ENCODE measurements at regions not wholly inside any gene's neighbourhood (a gene's known extent, or its start where the extent isn't known, plus 50 kb on each side); places are given as distances from the start of the nearest gene placed in this dataset.
"Not testable (repeated sequence)": the region's sequence is repeated elsewhere in the genome, so short reads cannot be mapped to it uniquely, and the experiment has no call there.

DNA sequence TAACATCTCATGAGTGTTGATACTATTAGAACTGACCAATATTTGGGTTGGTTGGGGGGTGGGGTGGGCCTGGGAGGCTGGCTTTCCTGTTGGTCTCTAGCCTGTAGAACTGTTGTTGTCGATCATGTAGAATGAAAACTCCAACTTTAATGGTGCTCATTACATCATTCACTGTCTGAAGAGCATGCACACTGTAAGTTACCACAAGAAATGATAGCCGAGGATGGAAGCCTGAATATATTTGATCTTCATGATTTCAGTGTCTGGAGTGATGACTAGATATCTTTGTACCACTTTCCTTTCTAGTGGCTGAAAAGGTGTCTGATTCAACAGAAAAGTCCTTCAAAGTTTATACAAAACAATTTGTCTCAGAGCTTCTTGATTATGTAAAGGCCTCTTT, 123.6 kb downstream of the XCL2 start:
- DNase-seq (ENCODE audit: low spot score), result no peak

DNA sequence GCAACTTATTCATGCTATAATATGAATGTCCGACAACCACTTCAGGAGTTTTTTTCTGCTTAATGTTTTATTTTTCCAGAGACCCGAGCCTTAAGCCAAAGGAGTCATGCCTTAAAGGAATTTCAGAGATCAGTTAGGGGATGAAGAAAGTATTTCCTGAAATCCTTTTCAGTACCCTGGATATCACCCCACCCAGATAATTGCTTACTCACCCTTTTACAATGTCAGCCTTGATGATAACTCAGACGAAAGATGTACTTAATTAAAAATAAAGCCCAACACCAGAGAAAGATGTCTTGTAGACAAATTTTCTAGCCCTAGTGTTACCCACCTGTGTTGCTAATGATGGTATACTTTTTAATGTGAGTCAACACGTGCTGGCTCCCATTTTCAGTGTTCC, 124.1 kb downstream of the XCL2 start:
- DNase-seq (ENCODE audit: low spot score), result peak; percentile 93

DNA sequence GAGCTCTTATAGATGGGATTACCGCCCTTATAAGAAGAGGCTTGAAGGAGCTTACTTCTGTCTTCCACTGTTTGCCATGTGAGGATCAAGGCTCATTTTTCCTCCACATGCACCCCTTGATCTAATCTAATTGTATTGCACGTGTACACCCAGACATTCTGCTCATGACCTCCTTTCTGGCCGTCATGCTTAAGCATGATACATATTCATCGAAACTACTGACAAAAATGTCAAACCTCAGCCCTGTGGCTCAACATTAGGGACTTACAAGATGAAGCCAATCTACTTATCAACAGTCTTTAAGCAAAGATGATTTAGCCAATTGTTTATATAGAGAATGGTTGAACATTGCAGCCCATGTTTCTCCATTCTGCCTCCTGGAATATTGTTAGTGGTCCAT, 127.6 kb downstream of the XCL2 start:
- no peak for DNase-seq (ENCODE audit: low spot score)

DNA sequence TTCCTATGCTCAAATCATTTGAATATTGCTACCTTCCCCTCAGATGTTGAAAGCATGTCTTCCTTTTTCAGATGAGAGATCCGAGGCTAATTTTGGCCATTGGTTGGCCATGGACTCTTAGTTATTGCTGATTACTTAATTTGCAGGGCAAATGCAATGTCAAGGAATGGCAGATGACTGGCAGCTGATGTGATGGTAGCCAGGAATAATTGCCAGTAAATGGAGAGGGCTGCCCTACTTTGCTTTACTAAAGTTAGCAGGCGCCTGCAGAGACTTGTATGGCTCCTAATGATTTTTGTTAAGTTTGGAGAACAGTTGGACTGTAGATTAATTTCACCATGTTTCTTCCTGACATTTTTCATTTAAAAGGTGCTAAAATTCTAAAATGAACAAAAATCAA, 128.9 kb downstream of the XCL2 start:
- no peak for DNase-seq (ENCODE audit: low spot score)

DNA sequence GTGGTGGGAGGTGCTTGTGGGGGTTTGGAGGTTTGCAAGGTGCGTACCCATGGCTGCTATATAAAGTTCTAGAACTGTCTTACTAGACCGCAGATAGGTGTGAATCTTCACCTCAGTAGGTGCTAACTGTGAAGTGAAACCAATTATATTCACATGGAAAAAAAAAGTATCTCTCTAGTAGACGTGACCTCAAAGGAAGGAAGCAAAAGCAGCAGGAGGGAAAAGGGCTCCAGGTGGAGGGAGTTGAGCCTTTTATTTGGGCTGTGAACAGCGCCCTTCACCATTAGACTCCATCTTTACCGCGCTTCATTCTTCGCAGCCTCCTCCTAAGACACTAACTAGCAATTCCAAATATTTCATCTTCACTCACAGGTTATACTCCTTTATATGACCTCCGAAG, 129.8 kb downstream of the TBX19 start:
- DNase-seq (ENCODE audit: low spot score), result no peak

DNA sequence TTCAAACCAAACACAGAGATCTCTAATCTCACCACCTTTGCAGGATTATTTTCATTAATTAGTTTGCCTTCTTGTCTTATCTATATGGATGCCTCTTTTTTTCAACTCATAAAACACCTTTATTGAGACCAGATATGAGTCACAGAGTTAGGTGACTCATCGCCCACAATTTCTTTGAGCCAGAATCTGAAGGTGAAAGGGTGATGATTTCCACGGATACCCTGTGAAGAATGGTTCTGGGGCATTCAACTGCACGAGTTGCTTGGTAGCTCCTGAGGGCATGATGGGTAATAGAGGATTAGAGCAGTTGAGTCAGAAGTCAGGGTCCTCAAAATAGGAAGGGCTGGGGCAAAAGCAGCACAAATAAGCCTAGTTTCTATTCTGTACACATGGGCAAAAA, 128.2 kb downstream of the TBX19 start:
- DNase-seq (ENCODE audit: low spot score), result no peak

DNA sequence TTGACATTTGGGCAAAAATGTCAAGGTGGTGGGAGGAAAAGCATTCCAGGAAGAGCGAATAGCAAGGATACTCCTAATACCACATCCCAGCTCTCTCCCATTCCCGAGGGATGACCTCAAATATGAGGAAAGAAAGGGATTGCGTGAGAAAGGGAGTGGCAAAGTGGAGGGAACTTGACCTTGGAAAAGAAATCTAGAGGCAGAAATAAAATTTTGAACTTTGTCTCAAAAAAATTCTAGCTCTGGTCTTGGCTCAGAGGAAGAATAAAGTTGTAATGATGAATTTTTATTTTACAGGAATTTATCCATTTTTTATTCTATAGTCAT, 127.8 kb downstream of the TBX19 start:
- no peak for DNase-seq (ENCODE audit: low spot score)

DNA sequence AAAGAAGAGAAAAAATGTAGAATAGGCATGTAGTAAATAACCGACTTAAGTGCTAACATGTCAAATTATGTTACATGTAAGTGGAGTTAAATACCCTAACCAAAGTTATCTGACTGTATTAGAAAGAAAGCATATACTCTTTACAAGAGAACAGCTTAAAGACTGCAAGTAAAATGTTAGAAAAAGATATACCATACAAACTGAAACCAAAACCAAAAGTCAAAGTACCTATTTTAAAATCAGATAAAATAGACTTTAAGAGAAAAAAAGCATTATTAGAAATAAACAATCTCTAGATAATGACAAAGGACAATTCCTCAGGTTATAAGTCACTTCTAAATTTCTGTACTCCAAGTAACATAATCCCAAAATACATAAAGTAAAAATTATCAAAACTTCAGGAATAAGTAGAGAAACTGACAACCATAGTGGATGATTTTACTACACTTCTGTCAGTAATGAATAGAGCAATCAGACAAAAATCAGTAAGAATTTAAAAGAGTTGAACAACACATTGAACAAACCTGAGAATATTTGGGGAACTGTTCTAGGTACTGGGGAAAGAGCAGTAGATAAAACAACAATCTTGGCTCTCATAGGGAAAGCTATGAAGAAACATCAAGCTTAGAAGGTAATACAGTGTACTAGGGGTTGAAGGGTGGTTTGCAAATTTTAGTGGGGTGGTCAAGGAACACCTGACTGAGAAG, 127.3 kb downstream of the TBX19 start:
- no peak for DNase-seq (ENCODE audit: low spot score)

DNA sequence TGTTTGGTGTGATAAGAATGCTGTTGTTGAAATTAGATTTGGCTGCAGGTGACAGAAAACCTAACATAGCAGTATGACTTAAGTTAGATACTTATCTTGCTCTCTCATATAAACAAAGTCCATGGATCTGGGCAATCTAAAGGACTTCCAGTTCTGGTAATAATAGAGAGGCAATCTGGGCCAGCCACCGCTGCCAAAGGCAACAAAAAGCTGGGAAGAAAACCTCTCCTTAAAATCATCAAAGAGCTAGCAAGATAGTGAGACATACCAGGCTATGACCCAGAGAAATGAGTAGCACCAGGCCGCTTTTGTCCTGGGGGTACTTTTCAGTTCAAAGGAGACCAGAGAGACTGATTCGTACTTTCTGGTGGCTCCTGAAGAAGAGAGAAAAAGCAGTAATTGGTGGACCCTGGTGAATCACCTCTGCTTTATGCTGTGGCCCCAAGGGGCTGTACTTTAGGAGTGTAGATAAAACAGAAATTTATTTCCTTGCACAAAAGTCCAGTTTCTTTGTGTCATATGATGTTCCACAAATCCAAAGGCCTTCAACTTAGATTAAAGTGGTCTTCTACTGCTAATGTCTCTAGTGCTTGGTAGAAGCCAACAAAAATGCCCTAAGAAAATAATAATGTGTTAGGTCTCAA, 125.4 kb downstream of the TBX19 start:
- no peak for DNase-seq (ENCODE audit: low spot score)

DNA sequence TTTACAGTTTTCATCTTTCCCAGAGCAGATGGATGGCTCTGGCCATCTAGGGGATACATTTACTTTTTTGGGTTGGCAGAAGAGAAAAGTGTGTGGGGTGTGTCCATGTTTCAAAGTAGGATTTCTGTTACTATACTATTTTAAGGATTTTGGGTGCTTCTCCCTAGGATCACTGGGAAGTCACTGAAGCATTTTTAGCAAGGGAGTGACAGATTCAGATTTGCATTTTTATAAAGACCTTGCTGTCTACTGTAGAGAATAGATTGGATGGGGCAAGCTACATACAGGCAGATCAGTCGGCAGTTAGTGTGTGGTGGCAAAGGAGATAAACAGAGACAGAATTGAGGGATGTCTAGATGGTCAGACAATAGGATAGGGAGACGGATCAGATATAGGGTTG, 122.5 kb downstream of the TBX19 start:
- no peak for DNase-seq (ENCODE audit: low spot score)

DNA sequence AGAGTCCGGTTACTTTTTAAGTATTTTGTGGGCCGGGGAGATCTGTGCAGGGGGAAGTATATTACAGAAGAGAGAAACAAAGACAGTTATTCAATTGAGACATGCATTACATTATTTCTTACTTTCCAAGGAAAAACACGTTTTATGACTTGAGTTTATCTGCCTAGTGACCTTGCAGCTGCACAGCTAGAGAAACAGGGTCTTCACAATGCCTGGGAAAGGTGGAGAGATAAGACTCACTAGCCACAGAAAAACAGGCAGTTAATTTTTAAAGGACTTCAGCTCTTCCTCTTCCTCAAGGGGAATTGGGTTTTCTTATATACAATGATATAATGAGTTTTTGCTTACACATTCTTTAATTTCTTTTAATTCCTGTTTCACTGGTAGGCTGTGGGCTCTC, 121.8 kb downstream of the TBX19 start:
- DNase-seq (ENCODE audit: low spot score), result not testable (repeated sequence)

DNA sequence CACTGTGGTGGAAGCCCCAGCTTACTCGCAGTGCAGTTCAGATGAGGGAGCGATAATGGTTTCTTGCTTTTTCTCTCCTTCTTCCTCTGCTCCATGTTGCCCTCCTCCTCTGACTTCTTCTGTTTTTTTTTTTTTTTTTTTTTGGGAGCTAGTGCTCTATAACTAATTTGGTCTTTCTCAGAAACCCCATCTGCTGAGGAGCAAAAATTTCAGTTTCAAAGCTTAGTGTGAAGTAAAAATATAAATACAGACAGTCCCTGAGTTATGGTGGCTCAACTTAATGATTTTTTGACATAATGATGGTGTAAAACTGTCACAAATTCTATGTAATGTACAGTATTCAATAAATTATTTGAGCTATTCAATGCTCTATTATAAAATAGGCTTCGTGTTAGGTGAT, 120.7 kb downstream of the TBX19 start:
- no peak for DNase-seq (ENCODE audit: low spot score)

DNA sequence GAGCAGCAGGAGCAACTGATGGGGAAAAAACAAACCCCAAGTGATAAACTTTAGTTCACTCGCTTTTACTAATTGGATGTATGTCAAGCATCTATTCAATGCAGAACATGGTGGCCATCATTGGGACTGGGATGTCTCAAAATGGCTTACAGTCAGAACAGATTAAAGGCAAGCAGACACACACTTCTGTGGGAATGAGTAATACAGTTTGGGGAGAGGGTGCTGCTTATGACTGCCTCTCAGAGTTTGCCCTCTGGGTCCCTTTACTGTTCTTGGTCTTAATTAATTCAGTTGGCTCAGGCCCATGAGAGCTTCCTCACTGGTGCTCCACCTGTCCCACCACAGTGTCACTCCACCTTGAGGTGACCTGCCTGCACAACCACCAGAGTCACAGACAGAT, 119.5 kb downstream of the TBX19 start:
- DNase-seq (ENCODE audit: low spot score), result no peak

DNA sequence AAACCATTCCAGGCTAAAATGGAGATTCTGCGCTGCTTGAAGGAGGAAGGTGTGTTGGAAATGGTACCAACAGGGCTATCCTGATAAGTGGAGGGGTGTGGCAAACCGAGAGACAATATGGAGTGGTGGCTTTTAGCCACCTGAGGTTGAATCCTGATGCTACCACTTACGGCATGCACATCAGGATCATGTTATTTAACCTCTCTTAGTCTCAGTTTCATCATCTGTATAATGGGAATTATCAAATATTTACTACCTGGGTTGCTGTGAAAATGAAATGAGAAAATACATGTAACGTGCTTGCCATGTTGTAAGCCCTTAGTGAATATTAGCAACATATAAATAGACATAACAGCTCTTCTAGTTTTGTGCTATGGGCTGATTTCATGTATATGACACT, 117.1 kb downstream of the TBX19 start:
- DNase-seq (ENCODE audit: low spot score), result no peak

DNA sequence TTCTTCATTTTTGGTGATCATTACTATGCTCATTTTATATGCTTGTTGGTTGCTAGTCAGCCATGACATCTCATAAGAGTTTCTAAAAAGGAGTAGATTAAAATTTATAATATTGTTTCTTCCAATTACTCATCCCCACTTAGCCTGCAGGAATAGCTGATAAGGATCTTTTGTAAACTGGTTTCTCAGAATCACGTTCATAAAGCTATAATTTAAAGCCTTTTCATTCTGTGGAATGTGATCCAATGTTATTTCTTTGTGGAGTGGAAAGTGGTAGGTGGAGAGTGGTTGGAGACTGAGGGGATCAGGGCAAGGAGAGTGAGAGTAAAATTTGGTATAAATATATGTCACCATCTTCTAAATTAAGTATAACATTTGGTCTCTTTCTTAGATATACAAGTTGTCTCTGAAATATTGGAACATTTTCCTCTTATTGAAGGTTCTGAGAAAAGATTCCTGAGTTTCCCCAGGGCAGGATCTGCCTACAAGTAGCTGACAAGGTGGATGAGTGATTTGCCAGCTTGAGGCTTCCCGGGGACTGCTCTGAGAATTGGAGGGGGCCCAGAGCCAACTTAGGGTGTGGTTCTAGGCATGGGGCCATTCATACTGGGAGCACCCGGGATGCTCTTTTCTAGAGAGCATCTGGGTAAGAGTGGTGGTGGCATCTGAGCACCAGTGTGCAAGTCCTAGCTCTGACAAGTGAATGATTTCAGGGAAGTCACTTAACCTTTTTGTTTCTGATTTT, 116.4 kb downstream of the TBX19 start:
- DNase-seq (ENCODE audit: low spot score), result peak; percentile 31

DNA sequence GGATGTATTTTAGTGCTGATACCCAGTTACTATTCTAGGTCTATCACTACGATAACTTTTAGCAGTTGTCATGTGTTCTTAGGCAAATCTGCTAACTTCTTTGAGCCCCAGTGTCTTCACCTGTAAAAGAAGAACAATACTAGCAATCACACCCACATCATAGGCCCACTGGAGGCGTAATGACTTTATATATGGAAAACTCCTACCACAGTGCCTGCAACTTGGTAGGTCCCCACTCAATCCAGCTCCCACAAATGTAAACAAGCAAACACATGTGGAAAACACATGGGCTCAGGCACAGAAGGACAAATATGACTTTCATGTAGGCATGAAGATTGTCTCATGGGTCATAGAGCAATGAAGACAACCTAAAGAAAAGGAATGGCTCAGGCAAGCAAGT, 115.8 kb downstream of the TBX19 start:
- no peak for DNase-seq (ENCODE audit: low spot score)

DNA sequence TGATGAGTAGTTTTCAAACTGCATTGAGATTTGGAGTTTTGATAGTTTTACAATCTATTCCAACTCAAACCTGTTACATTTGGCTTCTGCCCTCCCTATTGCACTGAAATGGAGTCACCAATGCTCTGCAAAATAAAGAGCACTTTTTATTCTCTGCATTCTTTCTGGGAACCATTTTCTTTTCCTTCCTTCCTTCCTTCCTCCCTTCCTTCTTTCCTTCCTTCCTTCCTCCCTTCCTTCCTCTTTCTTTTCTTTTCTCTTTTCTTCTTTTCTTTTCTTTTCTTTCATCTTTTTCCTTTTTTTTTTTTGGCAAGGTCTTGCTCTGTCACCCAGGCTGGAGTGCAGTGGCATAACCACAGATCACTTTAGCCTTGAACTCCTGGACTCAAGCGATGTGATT, 114.2 kb downstream of the TBX19 start:
- no peak for DNase-seq (ENCODE audit: low spot score)

DNA sequence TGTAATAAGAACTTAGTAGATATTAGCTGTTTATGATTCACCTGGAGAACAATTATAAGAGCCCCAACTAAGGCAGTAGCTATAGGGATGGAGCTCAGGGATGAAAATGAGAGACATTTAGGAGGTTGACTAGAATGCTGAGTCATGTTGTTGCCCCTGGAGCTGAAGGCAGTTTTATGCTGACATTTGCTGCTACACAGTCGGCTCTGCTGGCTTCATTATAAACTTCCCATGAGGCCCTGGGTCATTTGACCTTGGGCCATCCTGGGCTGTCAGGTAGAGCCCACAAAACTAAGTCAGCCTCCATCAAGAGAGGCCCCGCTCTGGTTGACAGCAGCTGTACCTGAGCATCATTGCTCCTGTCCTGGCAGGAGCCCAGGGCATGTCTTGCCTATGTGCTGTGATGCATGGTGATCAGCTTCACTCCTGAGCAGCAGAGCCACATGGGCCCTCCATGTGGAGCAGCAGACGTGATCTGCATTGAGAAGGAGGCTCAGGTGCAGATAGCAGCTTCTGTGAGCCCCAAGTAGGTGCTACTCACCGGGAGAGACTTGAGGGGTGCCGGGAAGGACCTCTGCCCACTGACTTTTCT, 112.4 kb downstream of the TBX19 start:
- DNase-seq (ENCODE audit: low spot score), result no peak

DNA sequence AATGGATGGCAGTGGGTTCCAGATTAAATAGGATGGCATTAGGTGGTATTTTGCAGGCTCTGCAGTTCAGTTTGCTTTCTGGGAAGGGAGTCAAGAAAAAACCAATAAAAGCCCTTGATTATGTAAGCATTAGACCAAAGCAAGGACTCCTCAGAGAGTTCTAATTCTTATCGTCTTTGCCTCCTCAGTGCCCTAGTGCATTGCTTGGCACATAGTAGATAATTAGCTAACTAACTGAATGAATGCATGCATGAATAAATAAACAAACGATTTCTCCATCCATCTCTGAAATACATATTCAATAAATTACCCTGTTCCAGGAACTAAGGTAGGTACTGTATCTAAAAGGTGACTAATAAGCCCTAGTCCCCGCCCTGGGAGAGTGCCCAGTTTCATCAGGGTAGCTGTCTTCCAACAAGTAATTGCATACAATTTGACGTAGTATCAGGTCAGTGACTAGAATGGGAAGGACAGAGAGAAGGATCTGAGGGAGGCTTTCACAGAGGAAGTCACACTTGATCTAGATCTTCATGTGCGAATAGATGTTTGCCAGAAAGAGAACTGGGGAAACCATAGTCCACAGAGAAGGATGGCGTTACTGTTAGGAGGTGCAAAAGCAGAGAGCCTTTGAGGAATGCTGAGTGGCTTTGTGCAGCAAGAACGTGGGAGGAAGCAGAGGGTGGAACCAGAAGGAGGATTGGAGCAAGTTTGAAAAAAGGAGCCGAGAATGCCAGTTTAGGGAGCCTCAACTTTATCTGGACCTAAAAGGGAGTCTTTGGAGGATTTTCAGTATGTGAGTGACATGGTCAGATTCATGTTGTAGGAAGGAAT, 111.4 kb downstream of the TBX19 start:
- no peak for DNase-seq (ENCODE audit: low spot score)

DNA sequence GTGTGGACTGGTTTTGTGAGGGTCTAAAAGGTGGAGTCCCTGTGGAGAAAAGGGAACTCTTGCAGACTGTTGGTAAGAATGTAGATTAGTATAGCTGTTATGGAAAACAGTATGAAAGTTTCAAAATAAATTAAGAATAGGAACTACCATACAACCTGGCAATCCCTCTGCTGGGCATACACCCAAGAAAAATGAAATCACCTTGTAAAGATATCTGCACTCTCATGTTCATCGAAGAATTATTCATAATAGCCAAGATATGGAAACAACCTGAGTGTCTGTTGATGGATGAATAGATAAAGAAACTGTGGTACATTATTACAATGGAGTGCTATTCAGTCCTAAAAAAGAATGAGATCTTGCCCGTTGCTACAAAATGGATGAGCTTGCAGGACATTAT, 109.6 kb downstream of the TBX19 start:
- no peak for DNase-seq (ENCODE audit: low spot score)

DNA sequence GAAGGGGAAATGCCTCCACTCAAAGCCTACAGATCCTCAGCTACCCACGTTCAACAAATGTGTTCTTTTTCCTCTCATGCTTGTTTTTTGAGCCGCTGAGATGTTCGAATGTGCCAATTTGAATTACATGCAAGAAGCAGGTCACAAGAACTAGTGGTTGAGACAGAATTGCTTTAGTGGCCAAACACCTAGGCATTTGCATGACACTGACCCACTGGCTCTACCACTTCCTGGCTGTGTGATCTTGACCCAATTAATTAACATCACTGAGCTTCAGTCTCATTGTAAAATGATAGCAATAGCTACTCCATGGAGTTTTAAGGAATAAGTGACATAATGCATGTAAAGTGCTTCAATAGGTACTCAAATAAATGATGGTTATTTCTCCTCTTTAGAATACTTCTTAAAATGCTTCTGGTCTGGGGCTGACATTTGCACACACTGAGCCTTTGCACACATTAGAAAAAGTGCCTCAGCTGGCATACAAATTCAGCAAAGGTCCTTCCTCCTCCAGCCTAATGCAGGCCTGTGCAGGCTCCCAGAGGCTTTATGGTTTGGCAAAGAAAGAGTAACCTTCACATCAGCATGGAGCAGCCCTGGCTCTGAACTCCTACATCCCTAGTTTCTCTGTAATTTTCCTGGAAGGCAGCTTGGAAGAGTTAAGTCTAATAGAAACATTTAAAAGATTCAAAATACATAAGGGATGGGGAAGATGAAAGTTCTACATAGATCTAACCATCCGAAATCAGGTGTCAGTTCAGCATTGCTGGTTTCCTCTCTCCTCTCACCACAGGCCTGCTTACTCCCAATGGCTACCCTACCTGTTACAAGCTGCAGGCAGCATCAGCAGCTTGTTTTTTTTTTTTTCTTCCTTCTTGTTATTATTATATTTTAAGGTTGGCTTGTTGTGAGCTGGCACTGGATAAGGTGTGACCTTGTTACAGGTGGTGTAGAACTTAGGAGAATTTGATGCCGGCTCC, 107.4 kb downstream of the TBX19 start:
- peak; percentile 72 for DNase-seq (ENCODE audit: low spot score)

All from umbilical cord (tissue), 1 donor.